HL-60 (cell line): ENCODE measurements at regions not wholly inside any gene's neighbourhood (a gene's known extent, or its start where the extent isn't known, plus 50 kb on each side); places are given as distances from the start of the nearest gene placed in this dataset.

ENCODE experiments used
- DNase-seq, 2 experiments: peaks; one replicate each; pipeline ENCODE4 v3.0.0-alpha.2; 2010 to 2020; ENCODE audit warnings: low read depth in 1 of 2, low spot score in 1 of 2
- H3K27ac ChIP-seq: fragments of 250-450 bp; sonication (Bioruptor Pico); replicated peaks from 2 replicates; pipeline ENCODE4 v1.5.1; 2020; ENCODE audit warnings: mild to moderate bottlenecking, moderate library complexity
- H3K27me3 ChIP-seq: fragments of 250-450 bp; sonication (Bioruptor Pico); 2 replicates; pipeline ENCODE4 v1.5.1; 2021; ENCODE audit warnings: mild to moderate bottlenecking, moderate library complexity; ENCODE audit not compliant: insufficient read depth, poor library complexity, severe bottlenecking
- H3K4me3 ChIP-seq: replicated peaks from 2 replicates; pipeline ENCODE4 v1.5.1; 2011; ENCODE audit warnings: mild to moderate bottlenecking, control low read depth, low read length; ENCODE audit not compliant: insufficient read depth
- GABPA ChIP-seq: IDR thresholded peaks from 2 replicates; pipeline ENCODE4 v1.6.1; 2012; ENCODE audit warnings: low read depth
- POLR2AphosphoS5 ChIP-seq: IDR thresholded peaks from 2 replicates; pipeline ENCODE4 v1.6.1; 2012; ENCODE audit warnings: low read depth
- SPI1 ChIP-seq: IDR thresholded peaks from 2 replicates; pipeline ENCODE4 v1.6.1; 2012; ENCODE audit warnings: low read depth, mild to moderate bottlenecking, borderline replicate concordance
- TF ChIP-seq, protein P1 (sequence below): IDR thresholded peaks from one replicate; pipeline ENCODE4 v1.5.1; 2011; ENCODE audit warnings: low read length, control low read depth, inconsistent platforms; ENCODE audit not compliant: insufficient read depth
- TF ChIP-seq, protein P2 (sequence below): IDR thresholded peaks from 2 replicates; pipeline ENCODE4 v1.6.1; 2012; ENCODE audit warnings: low read depth; ENCODE audit not compliant: insufficient replicate concordance

DNA sequence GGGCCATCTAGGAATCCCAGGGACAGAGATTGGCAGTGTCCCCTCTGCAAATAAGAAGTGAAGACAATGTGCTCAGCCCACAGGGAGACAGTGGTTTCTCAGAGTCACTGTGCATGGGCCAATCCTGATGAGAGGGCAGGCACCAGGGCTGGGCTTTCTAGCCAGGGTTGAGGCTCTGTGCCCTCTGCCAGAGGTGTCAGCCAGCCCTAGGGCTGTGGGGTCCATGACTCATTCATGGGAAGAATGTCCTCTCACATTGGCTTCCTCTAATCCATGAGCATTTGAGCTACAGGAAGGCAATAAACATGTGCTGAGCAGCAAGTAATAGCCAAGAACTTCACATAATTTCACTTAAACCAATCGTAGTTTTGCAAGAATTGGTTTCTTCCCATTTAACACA is 482.0 kb upstream of the MGMT start:
- Histone ChIP-seq H3K27me3 (no peaks in the 10 kb centered on the region), H3K27ac (no peak overlapping the region), H3K4me3 (no peak overlapping the region)
- TF ChIP-seq GABPA (no peak), POLR2AphosphoS5 (no peak), SPI1 (no peak)
- TF ChIP-seq, protein P1, sequence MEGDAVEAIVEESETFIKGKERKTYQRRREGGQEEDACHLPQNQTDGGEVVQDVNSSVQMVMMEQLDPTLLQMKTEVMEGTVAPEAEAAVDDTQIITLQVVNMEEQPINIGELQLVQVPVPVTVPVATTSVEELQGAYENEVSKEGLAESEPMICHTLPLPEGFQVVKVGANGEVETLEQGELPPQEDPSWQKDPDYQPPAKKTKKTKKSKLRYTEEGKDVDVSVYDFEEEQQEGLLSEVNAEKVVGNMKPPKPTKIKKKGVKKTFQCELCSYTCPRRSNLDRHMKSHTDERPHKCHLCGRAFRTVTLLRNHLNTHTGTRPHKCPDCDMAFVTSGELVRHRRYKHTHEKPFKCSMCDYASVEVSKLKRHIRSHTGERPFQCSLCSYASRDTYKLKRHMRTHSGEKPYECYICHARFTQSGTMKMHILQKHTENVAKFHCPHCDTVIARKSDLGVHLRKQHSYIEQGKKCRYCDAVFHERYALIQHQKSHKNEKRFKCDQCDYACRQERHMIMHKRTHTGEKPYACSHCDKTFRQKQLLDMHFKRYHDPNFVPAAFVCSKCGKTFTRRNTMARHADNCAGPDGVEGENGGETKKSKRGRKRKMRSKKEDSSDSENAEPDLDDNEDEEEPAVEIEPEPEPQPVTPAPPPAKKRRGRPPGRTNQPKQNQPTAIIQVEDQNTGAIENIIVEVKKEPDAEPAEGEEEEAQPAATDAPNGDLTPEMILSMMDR = no peak
- TF ChIP-seq, protein P2, sequence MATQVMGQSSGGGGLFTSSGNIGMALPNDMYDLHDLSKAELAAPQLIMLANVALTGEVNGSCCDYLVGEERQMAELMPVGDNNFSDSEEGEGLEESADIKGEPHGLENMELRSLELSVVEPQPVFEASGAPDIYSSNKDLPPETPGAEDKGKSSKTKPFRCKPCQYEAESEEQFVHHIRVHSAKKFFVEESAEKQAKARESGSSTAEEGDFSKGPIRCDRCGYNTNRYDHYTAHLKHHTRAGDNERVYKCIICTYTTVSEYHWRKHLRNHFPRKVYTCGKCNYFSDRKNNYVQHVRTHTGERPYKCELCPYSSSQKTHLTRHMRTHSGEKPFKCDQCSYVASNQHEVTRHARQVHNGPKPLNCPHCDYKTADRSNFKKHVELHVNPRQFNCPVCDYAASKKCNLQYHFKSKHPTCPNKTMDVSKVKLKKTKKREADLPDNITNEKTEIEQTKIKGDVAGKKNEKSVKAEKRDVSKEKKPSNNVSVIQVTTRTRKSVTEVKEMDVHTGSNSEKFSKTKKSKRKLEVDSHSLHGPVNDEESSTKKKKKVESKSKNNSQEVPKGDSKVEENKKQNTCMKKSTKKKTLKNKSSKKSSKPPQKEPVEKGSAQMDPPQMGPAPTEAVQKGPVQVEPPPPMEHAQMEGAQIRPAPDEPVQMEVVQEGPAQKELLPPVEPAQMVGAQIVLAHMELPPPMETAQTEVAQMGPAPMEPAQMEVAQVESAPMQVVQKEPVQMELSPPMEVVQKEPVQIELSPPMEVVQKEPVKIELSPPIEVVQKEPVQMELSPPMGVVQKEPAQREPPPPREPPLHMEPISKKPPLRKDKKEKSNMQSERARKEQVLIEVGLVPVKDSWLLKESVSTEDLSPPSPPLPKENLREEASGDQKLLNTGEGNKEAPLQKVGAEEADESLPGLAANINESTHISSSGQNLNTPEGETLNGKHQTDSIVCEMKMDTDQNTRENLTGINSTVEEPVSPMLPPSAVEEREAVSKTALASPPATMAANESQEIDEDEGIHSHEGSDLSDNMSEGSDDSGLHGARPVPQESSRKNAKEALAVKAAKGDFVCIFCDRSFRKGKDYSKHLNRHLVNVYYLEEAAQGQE = no peak
- no peak for DNase-seq

DNA sequence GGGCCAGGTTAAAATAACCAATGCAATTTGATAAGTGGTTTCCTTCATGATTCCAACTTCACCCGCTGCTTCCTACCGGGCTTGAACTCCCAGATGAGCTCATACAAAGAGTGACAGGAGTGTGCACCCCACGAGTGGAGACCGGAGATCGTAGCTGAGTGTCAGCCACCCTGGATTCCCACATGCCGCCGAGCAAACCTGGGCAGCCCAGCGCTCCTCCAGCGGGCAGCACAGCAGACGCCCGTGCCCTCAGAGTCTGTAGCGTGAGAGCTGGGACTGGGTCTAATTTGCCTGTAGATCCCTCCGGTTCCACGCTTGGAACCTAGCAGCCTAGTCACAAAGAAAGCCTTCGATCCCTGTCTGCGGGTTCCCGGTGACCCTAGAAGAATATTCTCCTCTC is 476.1 kb upstream of the MGMT start:
- H3K27ac ChIP-seq = no peak overlapping the region
- H3K4me3 ChIP-seq = no peak overlapping the region
- H3K27me3 ChIP-seq = no peaks in the 10 kb centered on the region
- DNase-seq = no peak
- TF ChIP-seq GABPA (no peak), POLR2AphosphoS5 (no peak), SPI1 (no peak)
- TF ChIP-seq, protein P2 = no peak
- TF ChIP-seq, protein P1 = no peak

DNA sequence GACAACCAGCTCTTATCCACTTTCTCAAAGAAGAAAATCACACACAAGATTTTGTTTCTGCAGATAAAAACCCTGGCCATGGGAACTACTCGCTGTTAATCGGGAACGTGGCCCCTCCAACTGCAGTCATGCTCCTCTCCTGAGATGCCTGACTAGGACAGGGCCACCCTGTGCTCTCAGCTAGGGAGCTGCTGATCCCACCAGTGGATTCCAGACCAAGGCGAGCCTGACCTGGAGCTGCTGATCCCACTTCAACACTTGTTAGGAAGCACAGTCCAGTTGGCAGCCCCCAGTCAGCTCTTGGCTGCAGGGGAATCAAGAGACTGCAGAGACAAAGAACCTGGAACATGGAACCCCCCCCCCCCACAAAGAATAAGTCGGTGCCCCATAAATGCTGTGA is 474.3 kb upstream of the MGMT start:
- DNase-seq = no peak
- TF ChIP-seq GABPA (no peak), SPI1 (no peak), POLR2AphosphoS5 (no peak)
- TF ChIP-seq, protein P1 = no peak
- TF ChIP-seq, protein P2 = no peak
- Histone ChIP-seq H3K27me3 (no peaks in the 10 kb centered on the region), H3K4me3 (no peak overlapping the region), H3K27ac (no peak overlapping the region)
